Peyer's patch (tissue), 4 donors: ENCODE measurements at regions not wholly inside any gene's neighbourhood (a gene's known extent, or its start where the extent isn't known, plus 50 kb on each side); places are given as distances from the start of the nearest gene placed in this dataset.

ENCODE experiments used
- POLR2A ChIP-seq, 2 donors: fragments of 450-650 bp; IDR thresholded peaks; one replicate each; pipeline ENCODE4 v1.5.1; 2017; ENCODE audit warnings: antibody characterized with exemption in 2 of 2, mild to moderate bottlenecking in 2 of 2, moderate library complexity in 2 of 2
- TF ChIP-seq, protein P1 (sequence below), 6 experiments: fragments of 450-650 bp in 4 of 6; fragments of 200-600 bp in 2 of 6; sonication (generic) in 1 of 6; IDR thresholded peaks; one replicate each; pipeline ENCODE4 v1.5.1; 2017 to 2019; ENCODE audit warnings: antibody characterized with exemption in 6 of 6, mild to moderate bottlenecking in 3 of 6, moderate library complexity in 1 of 6

DNA sequence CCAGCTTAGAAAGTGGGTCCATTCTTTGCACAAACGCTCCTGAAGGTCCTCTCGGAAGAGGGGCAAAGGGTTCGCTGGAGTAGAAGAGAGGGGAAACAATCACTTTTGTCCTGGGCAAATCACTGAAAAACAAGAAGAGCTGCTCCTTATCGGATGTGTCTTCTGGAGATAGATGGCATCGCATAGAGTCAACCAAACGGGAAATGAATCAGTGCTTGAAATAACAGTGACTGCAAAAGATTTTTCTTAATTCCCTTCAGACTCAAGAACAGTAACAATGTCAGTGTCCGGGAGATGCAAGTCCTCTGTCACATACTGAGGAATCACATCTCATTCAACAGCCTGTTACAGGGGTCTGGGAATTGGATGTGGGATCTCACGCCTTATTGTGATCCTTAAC is 78.8 kb upstream of the PCSK6 start:
- TF ChIP-seq, protein P1, sequence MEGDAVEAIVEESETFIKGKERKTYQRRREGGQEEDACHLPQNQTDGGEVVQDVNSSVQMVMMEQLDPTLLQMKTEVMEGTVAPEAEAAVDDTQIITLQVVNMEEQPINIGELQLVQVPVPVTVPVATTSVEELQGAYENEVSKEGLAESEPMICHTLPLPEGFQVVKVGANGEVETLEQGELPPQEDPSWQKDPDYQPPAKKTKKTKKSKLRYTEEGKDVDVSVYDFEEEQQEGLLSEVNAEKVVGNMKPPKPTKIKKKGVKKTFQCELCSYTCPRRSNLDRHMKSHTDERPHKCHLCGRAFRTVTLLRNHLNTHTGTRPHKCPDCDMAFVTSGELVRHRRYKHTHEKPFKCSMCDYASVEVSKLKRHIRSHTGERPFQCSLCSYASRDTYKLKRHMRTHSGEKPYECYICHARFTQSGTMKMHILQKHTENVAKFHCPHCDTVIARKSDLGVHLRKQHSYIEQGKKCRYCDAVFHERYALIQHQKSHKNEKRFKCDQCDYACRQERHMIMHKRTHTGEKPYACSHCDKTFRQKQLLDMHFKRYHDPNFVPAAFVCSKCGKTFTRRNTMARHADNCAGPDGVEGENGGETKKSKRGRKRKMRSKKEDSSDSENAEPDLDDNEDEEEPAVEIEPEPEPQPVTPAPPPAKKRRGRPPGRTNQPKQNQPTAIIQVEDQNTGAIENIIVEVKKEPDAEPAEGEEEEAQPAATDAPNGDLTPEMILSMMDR (IDR thresholded peaks at IDR 0.05): no peak
- TF ChIP-seq POLR2A (IDR thresholded peaks at IDR 0.05): no peak
